ENCODE measurements at regions not wholly inside any gene's neighbourhood (a gene's known extent, or its start where the extent isn't known, plus 50 kb on each side); places are given as distances from the start of the nearest gene placed in this dataset.

DNA sequence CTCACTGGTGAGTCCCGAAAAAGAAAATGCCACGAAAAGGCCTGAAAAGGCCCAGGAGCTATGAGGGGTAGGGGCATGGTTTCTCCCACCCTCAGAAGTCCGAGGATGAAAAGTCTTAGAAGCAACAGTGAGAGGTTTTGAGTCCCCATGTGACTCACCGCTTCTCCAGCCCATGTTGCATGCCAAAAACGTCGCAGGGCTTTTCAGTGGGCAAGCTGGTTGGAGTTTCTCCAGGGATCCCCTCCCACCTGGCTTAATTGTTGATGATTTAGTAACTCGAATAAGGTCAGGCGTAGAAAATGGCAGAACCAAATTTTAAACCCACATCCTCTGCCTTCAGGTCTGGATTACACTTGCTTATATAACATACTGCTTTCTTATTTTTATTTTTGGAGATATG is 96.3 kb upstream of the ARMC3 start:
- TF ChIP-seq, protein P1, sequence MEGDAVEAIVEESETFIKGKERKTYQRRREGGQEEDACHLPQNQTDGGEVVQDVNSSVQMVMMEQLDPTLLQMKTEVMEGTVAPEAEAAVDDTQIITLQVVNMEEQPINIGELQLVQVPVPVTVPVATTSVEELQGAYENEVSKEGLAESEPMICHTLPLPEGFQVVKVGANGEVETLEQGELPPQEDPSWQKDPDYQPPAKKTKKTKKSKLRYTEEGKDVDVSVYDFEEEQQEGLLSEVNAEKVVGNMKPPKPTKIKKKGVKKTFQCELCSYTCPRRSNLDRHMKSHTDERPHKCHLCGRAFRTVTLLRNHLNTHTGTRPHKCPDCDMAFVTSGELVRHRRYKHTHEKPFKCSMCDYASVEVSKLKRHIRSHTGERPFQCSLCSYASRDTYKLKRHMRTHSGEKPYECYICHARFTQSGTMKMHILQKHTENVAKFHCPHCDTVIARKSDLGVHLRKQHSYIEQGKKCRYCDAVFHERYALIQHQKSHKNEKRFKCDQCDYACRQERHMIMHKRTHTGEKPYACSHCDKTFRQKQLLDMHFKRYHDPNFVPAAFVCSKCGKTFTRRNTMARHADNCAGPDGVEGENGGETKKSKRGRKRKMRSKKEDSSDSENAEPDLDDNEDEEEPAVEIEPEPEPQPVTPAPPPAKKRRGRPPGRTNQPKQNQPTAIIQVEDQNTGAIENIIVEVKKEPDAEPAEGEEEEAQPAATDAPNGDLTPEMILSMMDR (IDR thresholded peaks at IDR 0.05; ENCODE audit: poor library complexity) = no peak
- TF ChIP-seq EZH2phosphoT487 (IDR thresholded peaks at IDR 0.05; ENCODE audit: low read depth, severe bottlenecking, unreplicated experiment) (no peak), EZH2 (IDR thresholded peaks at IDR 0.05; ENCODE audit: borderline replicate concordance) (no peak)
